ENCODE measurements at regions not wholly inside any gene's neighbourhood (a gene's known extent, or its start where the extent isn't known, plus 50 kb on each side); places are given as distances from the start of the nearest gene placed in this dataset.
"Not testable (repeated sequence)": the region's sequence is repeated elsewhere in the genome, so short reads cannot be mapped to it uniquely, and the experiment has no call there.

- Histone ChIP-seq H3K4me1 (ENCODE audit: control insufficient read depth, insufficient read depth, low read length) (no peaks in the 10 kb centered on the region), H3K4me3 (ENCODE audit: low read length) (no peak overlapping the region), H3K27ac (ENCODE audit: low read length) (no peak overlapping the region), H3K9me3 (ENCODE audit: control insufficient read depth, low read length) (no peaks in the 10 kb centered on the region), H3K27me3 (ENCODE audit: control insufficient read depth, insufficient read depth) (no peaks in the 10 kb centered on the region)
- DNase-seq (no peak), ATAC-seq (no peak)
- 49% methylated on average over 4 of the region's 4 CpGs for WGBS
- intact Hi-C loops (cut with DNase I), result no loop called here
Measured at GRCh38 chr7:119733127-119733879, 539.7 kb upstream of the KCND2 start.

- H3K4me3 ChIP-seq (ENCODE audit: low read length), result no peak overlapping the region
- no peaks in the 10 kb centered on the region for H3K4me1 ChIP-seq (ENCODE audit: control insufficient read depth, insufficient read depth, low read length)
- intact Hi-C loops (cut with DNase I), result no loop called here
- DNase-seq (no peak), ATAC-seq (no peak)
- no peak overlapping the region for H3K27ac ChIP-seq (ENCODE audit: low read length)
- H3K9me3 ChIP-seq (ENCODE audit: control insufficient read depth, low read length), result no peaks in the 10 kb centered on the region
- H3K27me3 ChIP-seq (ENCODE audit: control insufficient read depth, insufficient read depth), result no peaks in the 10 kb centered on the region
Measured at GRCh38 chr7:119737390-119737789, 535.6 kb upstream of the KCND2 start.

- H3K9me3 ChIP-seq (ENCODE audit: control insufficient read depth, low read length); intact Hi-C loops (cut with DNase I); H3K27me3 ChIP-seq (ENCODE audit: control insufficient read depth, insufficient read depth); DNase-seq; ATAC-seq; H3K27ac ChIP-seq (ENCODE audit: low read length); H3K4me3 ChIP-seq (ENCODE audit: low read length); H3K4me1 ChIP-seq (ENCODE audit: control insufficient read depth, insufficient read depth, low read length): not testable (repeated sequence)
- WGBS, result 81% methylated on average over 1 of the region's 1 CpG
Measured at GRCh38 chr7:119745280-119745679, 527.7 kb upstream of the KCND2 start.

GRCh38 chr7:119748251-119748860 lies 524.6 kb upstream of the KCND2 start:
- Histone ChIP-seq H3K4me3 (ENCODE audit: low read length) (no peak overlapping the region), H3K27me3 (ENCODE audit: control insufficient read depth, insufficient read depth) (no peaks in the 10 kb centered on the region), H3K4me1 (ENCODE audit: control insufficient read depth, insufficient read depth, low read length) (no peaks in the 10 kb centered on the region), H3K27ac (ENCODE audit: low read length) (no peak overlapping the region), H3K9me3 (ENCODE audit: control insufficient read depth, low read length) (no peaks in the 10 kb centered on the region)
- DNase-seq, result no peak
- 26% methylated on average over 1 of the region's 1 CpG for WGBS
- intact Hi-C loops (cut with DNase I), result no loop called here
- no peak for ATAC-seq

- 39% methylated on average over 2 of the region's 2 CpGs for WGBS
- no peak for DNase-seq
- ATAC-seq, result no peak
- H3K9me3 ChIP-seq (ENCODE audit: control insufficient read depth, low read length), result no peaks in the 10 kb centered on the region
- H3K4me1 ChIP-seq (ENCODE audit: control insufficient read depth, insufficient read depth, low read length), result no peaks in the 10 kb centered on the region
- H3K4me3 ChIP-seq (ENCODE audit: low read length), result no peak overlapping the region
- intact Hi-C loops (cut with DNase I), result no loop called here
- H3K27me3 ChIP-seq (ENCODE audit: control insufficient read depth, insufficient read depth), result no peaks in the 10 kb centered on the region
- H3K27ac ChIP-seq (ENCODE audit: low read length), result no peak overlapping the region
Measured at GRCh38 chr7:119748991-119749390, 524.0 kb upstream of the KCND2 start.

- Histone ChIP-seq H3K4me1 (ENCODE audit: control insufficient read depth, insufficient read depth, low read length) (no peaks in the 10 kb centered on the region), H3K27me3 (ENCODE audit: control insufficient read depth, insufficient read depth) (no peaks in the 10 kb centered on the region), H3K27ac (ENCODE audit: low read length) (no peak overlapping the region), H3K4me3 (ENCODE audit: low read length) (no peak overlapping the region), H3K9me3 (ENCODE audit: control insufficient read depth, low read length) (no peaks in the 10 kb centered on the region)
- DNase-seq (no peak), ATAC-seq (no peak)
- intact Hi-C loops (cut with DNase I), result no loop called here
Measured at GRCh38 chr7:119756687-119757086, 516.3 kb upstream of the KCND2 start.

GRCh38 chr7:119758254-119758653 lies 514.7 kb upstream of the KCND2 start:
- Histone ChIP-seq H3K27ac (ENCODE audit: low read length) (no peak overlapping the region), H3K4me1 (ENCODE audit: control insufficient read depth, insufficient read depth, low read length) (no peaks in the 10 kb centered on the region), H3K4me3 (ENCODE audit: low read length) (no peak overlapping the region), H3K27me3 (ENCODE audit: control insufficient read depth, insufficient read depth) (no peaks in the 10 kb centered on the region), H3K9me3 (ENCODE audit: control insufficient read depth, low read length) (no peaks in the 10 kb centered on the region)
- no peak for ATAC-seq
- DNase-seq, result no peak
- intact Hi-C loops (cut with DNase I), result no loop called here

- H3K4me3 ChIP-seq (ENCODE audit: low read length), result no peak overlapping the region
- intact Hi-C loops (cut with DNase I), result no loop called here
- H3K9me3 ChIP-seq (ENCODE audit: control insufficient read depth, low read length), result no peaks in the 10 kb centered on the region
- no peak overlapping the region for H3K27ac ChIP-seq (ENCODE audit: low read length)
- 61% methylated on average over 1 of the region's 1 CpG for WGBS
- DNase-seq, result no peak
- H3K4me1 ChIP-seq (ENCODE audit: control insufficient read depth, insufficient read depth, low read length), result no peaks in the 10 kb centered on the region
- H3K27me3 ChIP-seq (ENCODE audit: control insufficient read depth, insufficient read depth), result no peaks in the 10 kb centered on the region
- no peak for ATAC-seq
Measured at GRCh38 chr7:119761776-119762175, 511.2 kb upstream of the KCND2 start.

- no peaks in the 10 kb centered on the region for H3K4me1 ChIP-seq (ENCODE audit: control insufficient read depth, insufficient read depth, low read length)
- H3K27me3 ChIP-seq (ENCODE audit: control insufficient read depth, insufficient read depth), result no peaks in the 10 kb centered on the region
- intact Hi-C loops (cut with DNase I), result no loop called here
- ATAC-seq (no peak), DNase-seq (no peak)
- 50% methylated on average over 2 of the region's 2 CpGs for WGBS
- H3K27ac ChIP-seq (ENCODE audit: low read length), result no peak overlapping the region
- H3K9me3 ChIP-seq (ENCODE audit: control insufficient read depth, low read length), result no peaks in the 10 kb centered on the region
- H3K4me3 ChIP-seq (ENCODE audit: low read length), result no peak overlapping the region
Measured at GRCh38 chr7:119782286-119782685, 490.7 kb upstream of the KCND2 start.

- no peak overlapping the region for H3K27ac ChIP-seq (ENCODE audit: low read length)
- H3K27me3 ChIP-seq (ENCODE audit: control insufficient read depth, insufficient read depth), result no peaks in the 10 kb centered on the region
- intact Hi-C loops (cut with DNase I), result no loop called here
- H3K4me3 ChIP-seq (ENCODE audit: low read length), result no peak overlapping the region
- 8% methylated on average over 1 of the region's 1 CpG for WGBS
- no peaks in the 10 kb centered on the region for H3K9me3 ChIP-seq (ENCODE audit: control insufficient read depth, low read length)
- DNase-seq (peak; percentile 11 to 39 (median 15)), ATAC-seq (no peak)
- H3K4me1 ChIP-seq (ENCODE audit: control insufficient read depth, insufficient read depth, low read length), result no peaks in the 10 kb centered on the region
Measured at GRCh38 chr7:119783799-119784198, 489.2 kb upstream of the KCND2 start.

- DNase-seq (no peak), ATAC-seq (no peak)
- no peaks in the 10 kb centered on the region for H3K27me3 ChIP-seq (ENCODE audit: control insufficient read depth, insufficient read depth)
- intact Hi-C loops (cut with DNase I), result no loop called here
- no peak overlapping the region for H3K4me3 ChIP-seq (ENCODE audit: low read length)
- no peaks in the 10 kb centered on the region for H3K4me1 ChIP-seq (ENCODE audit: control insufficient read depth, insufficient read depth, low read length)
- H3K9me3 ChIP-seq (ENCODE audit: control insufficient read depth, low read length), result no peaks in the 10 kb centered on the region
- no peak overlapping the region for H3K27ac ChIP-seq (ENCODE audit: low read length)
- 67% methylated on average over 6 of the region's 6 CpGs for WGBS
Measured at GRCh38 chr7:119802147-119802546, 470.8 kb upstream of the KCND2 start.

Measured in right cardiac atrium (tissue), 5 donors.